Rectal smooth muscle tissue (tissue), 1 donor: ENCODE measurements at regions not wholly inside any gene's neighbourhood (a gene's known extent, or its start where the extent isn't known, plus 50 kb on each side); places are given as distances from the start of the nearest gene placed in this dataset.

Experiments used
- H3K27ac ChIP-seq: one replicate; pipeline ENCODE4 v1.7.0; 2013; ENCODE audit warnings: low read depth, low read length, inconsistent platforms
- H3K27me3 ChIP-seq: one replicate; pipeline ENCODE4 v1.7.0; 2013; ENCODE audit warnings: low read length; ENCODE audit not compliant: control insufficient read depth, insufficient read depth
- H3K36me3 ChIP-seq: one replicate; pipeline ENCODE4 v1.7.0; 2013; ENCODE audit warnings: low read length; ENCODE audit not compliant: control insufficient read depth, insufficient read depth
- H3K4me1 ChIP-seq: one replicate; pipeline ENCODE4 v1.7.0; 2013; ENCODE audit warnings: low read length; ENCODE audit not compliant: control insufficient read depth, insufficient read depth
- H3K4me3 ChIP-seq: one replicate; pipeline ENCODE4 v1.7.0; 2013; ENCODE audit warnings: low read length
- H3K9ac ChIP-seq: one replicate; pipeline ENCODE4 v1.7.0; 2013; ENCODE audit warnings: low read length

DNA sequence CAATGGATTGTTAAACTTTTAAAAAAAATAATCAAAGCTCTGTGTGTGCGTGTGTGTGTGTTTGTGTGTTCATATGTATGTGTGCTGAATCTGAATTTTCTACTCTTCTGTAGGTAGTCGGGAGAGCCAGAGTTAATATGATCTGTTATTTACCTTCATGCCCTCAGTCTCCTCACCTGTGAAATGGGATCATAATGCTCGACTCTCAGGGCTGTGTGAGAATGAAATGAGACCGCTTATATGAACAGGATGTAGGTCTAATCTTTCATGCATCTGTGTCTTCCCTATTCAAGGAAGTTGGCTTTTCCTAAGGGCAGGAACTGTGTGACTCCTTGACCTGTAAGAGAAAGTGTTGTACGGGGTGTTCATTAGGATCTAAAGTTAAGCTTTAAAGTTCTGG is 182.2 kb downstream of the RPLP1 start:
- no peak overlapping the region for H3K27ac ChIP-seq
- no peak overlapping the region for H3K4me3 ChIP-seq
- H3K36me3 ChIP-seq = no peaks in the 10 kb centered on the region
- H3K4me1 ChIP-seq = no peaks in the 10 kb centered on the region
- no peak overlapping the region for H3K9ac ChIP-seq
- H3K27me3 ChIP-seq = no peaks in the 10 kb centered on the region

GRCh38 chr15:69636169-69636915 is 183.7 kb downstream of the RPLP1 start:
- H3K9ac ChIP-seq = no peak overlapping the region

GRCh38 chr15:69637818-69638217 is 185.2 kb downstream of the RPLP1 start:
- H3K27me3 ChIP-seq = no peaks in the 10 kb centered on the region

More at GRCh38 chr15:69636169-69636915, 183.7 kb downstream of the RPLP1 start:
- Histone ChIP-seq H3K27me3 (no peaks in the 10 kb centered on the region), H3K4me1 (no peaks in the 10 kb centered on the region), H3K27ac (no peak overlapping the region), H3K4me3 (no peak overlapping the region), H3K36me3 (no peaks in the 10 kb centered on the region)

DNA sequence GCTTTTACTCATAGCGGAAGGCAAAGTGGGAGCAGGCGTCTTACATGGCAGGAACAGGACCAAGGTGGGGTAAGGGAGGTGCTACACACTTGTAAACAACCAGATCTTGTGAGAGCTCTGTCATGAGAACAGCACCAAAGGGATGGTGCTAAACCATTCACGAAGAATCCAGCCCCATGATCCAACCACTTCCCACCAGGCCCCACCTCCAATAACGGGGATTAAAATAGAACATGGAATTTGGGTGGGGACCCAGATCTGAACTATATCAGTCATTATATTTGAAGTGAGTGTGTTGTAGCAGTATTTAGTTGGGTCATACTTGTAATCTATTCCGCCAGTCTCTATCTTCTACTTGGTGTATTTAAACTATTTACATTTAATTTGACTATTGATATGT is 190.9 kb downstream of the RPLP1 start:
- no peaks in the 10 kb centered on the region for H3K4me1 ChIP-seq
- H3K27me3 ChIP-seq = no peaks in the 10 kb centered on the region
- no peak overlapping the region for H3K9ac ChIP-seq
- H3K36me3 ChIP-seq = no peaks in the 10 kb centered on the region
- H3K27ac ChIP-seq = no peak overlapping the region
- H3K4me3 ChIP-seq = no peak overlapping the region

More at GRCh38 chr15:69637818-69638217, 185.2 kb downstream of the RPLP1 start:
- Histone ChIP-seq H3K4me3 (no peak overlapping the region), H3K4me1 (no peaks in the 10 kb centered on the region), H3K27ac (no peak overlapping the region), H3K36me3 (no peaks in the 10 kb centered on the region), H3K9ac (no peak overlapping the region)

DNA sequence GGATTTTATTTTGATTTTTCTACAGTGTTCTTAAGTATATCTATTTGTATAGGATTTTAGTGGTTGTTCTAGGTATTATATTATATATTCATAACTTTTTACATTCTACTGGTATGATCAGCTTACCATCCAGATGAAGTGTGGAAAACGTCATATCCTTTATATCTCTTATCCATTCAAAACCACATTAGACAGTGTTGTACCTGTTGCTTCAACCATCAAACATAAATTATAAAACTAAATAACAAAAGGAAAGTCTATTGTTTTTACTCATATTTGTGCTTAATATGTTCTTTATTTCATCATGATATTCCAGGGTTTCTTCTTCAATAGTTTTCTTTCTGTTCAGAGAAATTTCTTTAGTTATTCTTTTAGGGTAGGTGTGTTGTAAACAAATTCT is 191.4 kb downstream of the RPLP1 start:
- Histone ChIP-seq H3K4me3 (no peak overlapping the region), H3K9ac (no peak overlapping the region), H3K27ac (no peak overlapping the region), H3K27me3 (no peaks in the 10 kb centered on the region), H3K4me1 (no peaks in the 10 kb centered on the region), H3K36me3 (no peaks in the 10 kb centered on the region)

DNA sequence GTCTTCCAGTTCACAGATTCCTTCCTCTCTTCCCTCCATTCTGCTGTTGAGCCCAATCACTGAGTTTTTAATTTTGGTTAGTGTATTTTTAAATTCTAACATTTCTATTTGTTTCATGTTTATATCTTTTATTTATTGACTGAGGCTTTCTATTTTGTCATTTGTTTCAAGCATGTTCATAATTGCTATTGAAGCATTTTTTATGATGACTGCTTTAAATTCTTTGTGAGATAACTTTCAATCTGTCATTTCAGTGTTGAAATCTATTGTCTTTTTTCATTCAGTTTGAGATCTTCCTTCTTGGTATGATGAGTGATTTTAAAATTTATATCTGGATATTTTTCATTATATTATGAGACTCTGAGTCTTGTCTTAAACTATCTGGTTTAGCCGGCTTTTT is 192.3 kb downstream of the RPLP1 start:
- no peak overlapping the region for H3K9ac ChIP-seq
- H3K27ac ChIP-seq = no peak overlapping the region
- no peaks in the 10 kb centered on the region for H3K36me3 ChIP-seq
- no peak overlapping the region for H3K4me3 ChIP-seq
- no peaks in the 10 kb centered on the region for H3K27me3 ChIP-seq
- no peaks in the 10 kb centered on the region for H3K4me1 ChIP-seq

- no peaks in the 10 kb centered on the region for H3K36me3 ChIP-seq
- H3K9ac ChIP-seq = no peak overlapping the region
- no peak overlapping the region for H3K27ac ChIP-seq
- H3K4me1 ChIP-seq = no peaks in the 10 kb centered on the region
- H3K4me3 ChIP-seq = no peak overlapping the region
- no peaks in the 10 kb centered on the region for H3K27me3 ChIP-seq
Measured at GRCh38 chr15:69647142-69647513, 194.5 kb downstream of the RPLP1 start.

DNA sequence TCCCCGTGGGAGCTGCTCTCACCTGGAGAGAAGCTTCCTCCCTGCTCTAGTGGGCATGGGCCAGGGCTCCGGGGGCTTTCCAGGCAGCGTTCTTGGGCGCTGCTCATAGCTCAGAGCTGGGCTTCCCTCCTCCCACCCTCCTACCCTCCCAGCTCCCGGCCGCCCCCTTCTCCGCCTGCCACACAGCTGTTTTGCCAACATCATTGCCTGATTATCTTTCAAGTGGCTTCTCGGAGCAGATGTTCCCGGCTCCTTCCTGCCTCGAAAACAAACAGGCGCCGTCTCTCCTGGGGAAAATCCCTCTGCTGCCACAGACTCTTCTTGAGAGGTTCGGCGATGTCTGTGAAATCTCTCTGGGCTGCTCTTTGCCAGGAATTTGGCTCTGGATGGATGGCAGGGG is 195.6 kb downstream of the RPLP1 start:
- H3K36me3 ChIP-seq = no peaks in the 10 kb centered on the region
- no peak overlapping the region for H3K4me3 ChIP-seq
- no peaks in the 10 kb centered on the region for H3K4me1 ChIP-seq
- no peak overlapping the region for H3K27ac ChIP-seq
- H3K9ac ChIP-seq = no peak overlapping the region
- no peaks in the 10 kb centered on the region for H3K27me3 ChIP-seq

GRCh38 chr15:69648775-69649735 is 196.4 kb downstream of the RPLP1 start:
- Histone ChIP-seq H3K4me3 (no peak overlapping the region), H3K9ac (no peak overlapping the region), H3K4me1 (no peaks in the 10 kb centered on the region), H3K27ac (no peak overlapping the region), H3K36me3 (no peaks in the 10 kb centered on the region), H3K27me3 (no peaks in the 10 kb centered on the region)

GRCh38 chr15:69652293-69652692 is 199.7 kb downstream of the RPLP1 start:
- Histone ChIP-seq H3K27me3 (no peaks in the 10 kb centered on the region), H3K4me3 (no peak overlapping the region), H3K27ac (no peak overlapping the region), H3K9ac (no peak overlapping the region), H3K36me3 (no peaks in the 10 kb centered on the region), H3K4me1 (no peaks in the 10 kb centered on the region)

DNA sequence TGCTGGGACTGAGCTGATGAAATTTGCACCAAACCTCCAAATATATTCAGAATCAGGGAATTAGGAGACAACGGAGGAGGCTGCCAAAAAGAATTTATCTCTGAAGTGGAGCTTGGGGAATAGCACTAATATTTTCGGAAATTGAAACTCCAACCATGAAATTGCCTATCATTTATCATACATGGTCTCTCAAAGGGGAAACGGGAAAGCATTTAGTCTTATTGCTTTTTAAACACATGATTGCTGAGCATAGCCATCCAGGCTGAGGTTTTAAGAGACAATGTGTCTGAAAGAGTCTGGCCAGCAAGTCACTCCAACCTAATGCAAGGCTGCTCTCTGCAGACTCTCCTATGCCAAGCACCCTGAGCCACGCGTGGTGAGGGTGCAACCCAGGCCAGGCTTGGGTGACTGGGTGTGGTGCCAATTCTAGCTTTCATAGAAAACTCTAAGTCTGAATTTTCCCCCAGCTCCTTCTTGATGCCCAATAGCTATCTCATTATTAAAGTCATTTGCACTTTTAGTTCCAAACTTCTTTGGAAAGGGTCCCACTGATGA is 200.2 kb downstream of the RPLP1 start:
- Histone ChIP-seq H3K36me3 (no peaks in the 10 kb centered on the region), H3K27ac (no peak overlapping the region), H3K4me3 (no peak overlapping the region), H3K9ac (no peak overlapping the region), H3K4me1 (no peaks in the 10 kb centered on the region), H3K27me3 (no peaks in the 10 kb centered on the region)

DNA sequence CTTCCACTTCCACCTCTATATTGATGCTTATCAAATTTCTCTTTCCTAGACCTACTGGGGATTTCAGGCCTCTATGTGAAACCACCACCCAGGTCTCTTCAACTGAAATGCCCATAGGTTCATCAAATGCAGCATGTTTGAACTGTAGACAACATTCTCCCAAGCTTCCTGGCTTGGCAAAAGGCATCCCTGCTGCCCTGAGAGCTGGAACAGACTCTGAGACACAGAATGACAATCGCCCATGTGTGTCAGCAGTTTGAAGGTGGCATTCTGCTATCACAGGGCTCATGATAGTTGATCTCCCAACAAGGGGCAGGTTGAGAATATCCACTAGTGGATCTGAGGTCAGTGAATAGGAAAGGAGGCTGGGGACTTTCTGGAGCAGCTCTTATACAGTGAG is 200.7 kb downstream of the RPLP1 start:
- Histone ChIP-seq H3K27ac (no peak overlapping the region), H3K4me1 (no peaks in the 10 kb centered on the region), H3K9ac (no peak overlapping the region), H3K4me3 (no peak overlapping the region), H3K27me3 (no peaks in the 10 kb centered on the region), H3K36me3 (no peaks in the 10 kb centered on the region)
